GM23338 (cell line): ENCODE measurements at regions not wholly inside any gene's neighbourhood (a gene's known extent, or its start where the extent isn't known, plus 50 kb on each side); places are given as distances from the start of the nearest gene placed in this dataset.

ENCODE experiments used
- ATAC-seq: fragments of 200-7000 bp; cut with Tn5 transposase; 3 replicates; pipeline ENCODE4 v1.9.1; 2020
- DNase-seq: peaks from one replicate; pipeline ENCODE4 v3.0.0-alpha.2; 2015; ENCODE audit warnings: low spot score
- H2AFZ ChIP-seq: fragments of 200-600 bp; sonication (generic); 2 replicates; pipeline ENCODE4 v1.8.0; 2016; ENCODE audit warnings: antibody characterized with exemption, mild to moderate bottlenecking, moderate library complexity
- H3F3A ChIP-seq: fragments of 200-600 bp; sonication (generic); replicated peaks from 2 replicates; pipeline ENCODE4 v1.8.0; 2017; ENCODE audit warnings: antibody characterized with exemption, mixed run types, low read depth
- H3K27ac ChIP-seq: fragments of 200-600 bp; sonication (generic); 2 replicates; pipeline ENCODE4 v1.6.1; 2016; ENCODE audit warnings: low read depth
- H3K27me3 ChIP-seq: fragments of 200-600 bp; sonication (generic); 2 replicates; pipeline ENCODE4 v1.8.0; 2016; ENCODE audit warnings: mild to moderate bottlenecking, mixed run types, moderate library complexity; ENCODE audit not compliant: insufficient read depth
- H3K36me3 ChIP-seq: fragments of 200-600 bp; sonication (generic); 2 replicates; pipeline ENCODE4 v1.8.0; 2016; ENCODE audit warnings: mild to moderate bottlenecking; ENCODE audit not compliant: insufficient read depth
- H3K4me1 ChIP-seq: fragments of 200-600 bp; sonication (generic); 2 replicates; pipeline ENCODE4 v1.8.0; 2016; ENCODE audit warnings: mild to moderate bottlenecking, moderate library complexity; ENCODE audit not compliant: insufficient read depth
- H3K4me2 ChIP-seq: fragments of 200-600 bp; sonication (generic); 2 replicates; pipeline ENCODE4 v1.7.1; 2017; ENCODE audit warnings: mixed run types
- H3K4me3 ChIP-seq: fragments of 200-600 bp; sonication (generic); 2 replicates; pipeline ENCODE4 v1.6.1; 2016; ENCODE audit warnings: mixed run types
- H3K79me2 ChIP-seq: fragments of 200-600 bp; sonication (generic); replicated peaks from 2 replicates; pipeline ENCODE4 v1.8.0; 2017; ENCODE audit warnings: mild to moderate bottlenecking; ENCODE audit not compliant: insufficient read depth
- H3K9me2 ChIP-seq: fragments of 200-600 bp; sonication (generic); 2 replicates; pipeline ENCODE4 v1.8.0; 2017; ENCODE audit not compliant: insufficient read depth
- H4K20me1 ChIP-seq: fragments of 200-600 bp; sonication (generic); replicated peaks from 2 replicates; pipeline ENCODE4 v1.8.0; 2017; ENCODE audit warnings: mild to moderate bottlenecking; ENCODE audit not compliant: insufficient read depth
- H3K27ac Mint-ChIP-seq: 2 replicates; pipeline ENCODE4 v1.8.0; 2020; ENCODE audit warnings: inconsistent platforms, mild to moderate bottlenecking, moderate library complexity, mixed read lengths
- H3K27me3 Mint-ChIP-seq: 3 replicates; pipeline ENCODE4 v1.8.0; 2022; ENCODE audit warnings: low read depth, mild to moderate bottlenecking, moderate library complexity, mixed read lengths, inconsistent platforms; ENCODE audit not compliant: insufficient read depth, poor library complexity
- H3K36me3 Mint-ChIP-seq: 3 replicates; pipeline ENCODE4 v1.8.0; 2021; ENCODE audit warnings: low read depth, mild to moderate bottlenecking, inconsistent platforms, moderate library complexity, mixed read lengths
- H3K4me1 Mint-ChIP-seq: 3 replicates; pipeline ENCODE4 v1.8.0; 2020; ENCODE audit warnings: mild to moderate bottlenecking, inconsistent platforms, mixed read lengths
- H3K4me3 Mint-ChIP-seq: 3 replicates; pipeline ENCODE4 v1.8.0; 2021; ENCODE audit warnings: moderate library complexity, mild to moderate bottlenecking, inconsistent platforms, mixed read lengths
- H3K9me3 Mint-ChIP-seq: 3 replicates; pipeline ENCODE4 v1.8.0; 2020; ENCODE audit warnings: moderate library complexity, mild to moderate bottlenecking, inconsistent platforms, mixed read lengths
- CREB1 ChIP-seq: fragments of 250-450 bp; sonication (Bioruptor Pico); IDR thresholded peaks from 2 replicates; pipeline ENCODE4 v1.5.0; 2020; ENCODE audit warnings: low read depth, mild to moderate bottlenecking, moderate library complexity
- EZH2 ChIP-seq: fragments of 200-600 bp; sonication (generic); IDR thresholded peaks from one replicate; pipeline ENCODE4 v1.8.0; 2017; ENCODE audit warnings: antibody characterized with exemption, mild to moderate bottlenecking, low read depth; ENCODE audit not compliant: unreplicated experiment
- JUNB ChIP-seq: IDR thresholded peaks from one replicate; pipeline ENCODE4 v1.6.1; 2016; ENCODE audit warnings: antibody characterized with exemption; ENCODE audit not compliant: unreplicated experiment
- POLR2AphosphoS5 ChIP-seq: IDR thresholded peaks from 2 replicates; pipeline ENCODE4 v1.6.1; 2016; ENCODE audit warnings: antibody characterized with exemption, low read depth
- REST ChIP-seq: IDR thresholded peaks from one replicate; pipeline ENCODE4 v1.6.1; 2018; ENCODE audit warnings: antibody characterized with exemption; ENCODE audit not compliant: unreplicated experiment
- ZNF114 ChIP-seq: fragments of 250-450 bp; sonication (Bioruptor Pico); IDR thresholded peaks from 2 replicates; pipeline ENCODE4 v1.5.0; 2020; ENCODE audit warnings: mild to moderate bottlenecking, moderate library complexity
- ZNF331 ChIP-seq: fragments of 250-450 bp; sonication (Bioruptor Pico); IDR thresholded peaks from 2 replicates; pipeline ENCODE4 v1.5.0; 2020; ENCODE audit warnings: low read depth, mild to moderate bottlenecking, moderate library complexity
- TF ChIP-seq, protein P1 (sequence below): fragments of 250-450 bp; sonication (Bioruptor Pico); IDR thresholded peaks from 2 replicates; pipeline ENCODE4 v1.5.0; 2020; ENCODE audit warnings: mild to moderate bottlenecking, moderate library complexity
- TF ChIP-seq, protein P2 (sequence below), 2 experiments: fragments of 200-600 bp in 1 of 2; sonication (generic) in 1 of 2; conservative IDR thresholded peaks; 2 replicates each; pipeline versions ENCODE4 v1.5.1 to v1.6.1; 2016 to 2017; ENCODE audit warnings: antibody characterized with exemption in 2 of 2, low read depth in 2 of 2, mild to moderate bottlenecking in 2 of 2, moderate library complexity in 1 of 2
- TF ChIP-seq, protein P3 (sequence below): IDR thresholded peaks from 2 replicates; pipeline ENCODE4 v1.6.1; 2016; ENCODE audit warnings: antibody characterized with exemption

GRCh38 chr9:111096051-111096450 lies 57.8 kb upstream of the LPAR1 start:
- peaks cover 2% of the 10 kb centered on the region for H3K27me3 Mint-ChIP-seq
- ATAC-seq (peak; percentile 46), DNase-seq (peak; percentile 74)
- H3K4me3 ChIP-seq, result no peak overlapping the region
- no peak overlapping the region for H2AFZ ChIP-seq
- H3F3A ChIP-seq, result no peaks in the 10 kb centered on the region
- TF ChIP-seq POLR2AphosphoS5, result no peak
- TF ChIP-seq, protein P1, sequence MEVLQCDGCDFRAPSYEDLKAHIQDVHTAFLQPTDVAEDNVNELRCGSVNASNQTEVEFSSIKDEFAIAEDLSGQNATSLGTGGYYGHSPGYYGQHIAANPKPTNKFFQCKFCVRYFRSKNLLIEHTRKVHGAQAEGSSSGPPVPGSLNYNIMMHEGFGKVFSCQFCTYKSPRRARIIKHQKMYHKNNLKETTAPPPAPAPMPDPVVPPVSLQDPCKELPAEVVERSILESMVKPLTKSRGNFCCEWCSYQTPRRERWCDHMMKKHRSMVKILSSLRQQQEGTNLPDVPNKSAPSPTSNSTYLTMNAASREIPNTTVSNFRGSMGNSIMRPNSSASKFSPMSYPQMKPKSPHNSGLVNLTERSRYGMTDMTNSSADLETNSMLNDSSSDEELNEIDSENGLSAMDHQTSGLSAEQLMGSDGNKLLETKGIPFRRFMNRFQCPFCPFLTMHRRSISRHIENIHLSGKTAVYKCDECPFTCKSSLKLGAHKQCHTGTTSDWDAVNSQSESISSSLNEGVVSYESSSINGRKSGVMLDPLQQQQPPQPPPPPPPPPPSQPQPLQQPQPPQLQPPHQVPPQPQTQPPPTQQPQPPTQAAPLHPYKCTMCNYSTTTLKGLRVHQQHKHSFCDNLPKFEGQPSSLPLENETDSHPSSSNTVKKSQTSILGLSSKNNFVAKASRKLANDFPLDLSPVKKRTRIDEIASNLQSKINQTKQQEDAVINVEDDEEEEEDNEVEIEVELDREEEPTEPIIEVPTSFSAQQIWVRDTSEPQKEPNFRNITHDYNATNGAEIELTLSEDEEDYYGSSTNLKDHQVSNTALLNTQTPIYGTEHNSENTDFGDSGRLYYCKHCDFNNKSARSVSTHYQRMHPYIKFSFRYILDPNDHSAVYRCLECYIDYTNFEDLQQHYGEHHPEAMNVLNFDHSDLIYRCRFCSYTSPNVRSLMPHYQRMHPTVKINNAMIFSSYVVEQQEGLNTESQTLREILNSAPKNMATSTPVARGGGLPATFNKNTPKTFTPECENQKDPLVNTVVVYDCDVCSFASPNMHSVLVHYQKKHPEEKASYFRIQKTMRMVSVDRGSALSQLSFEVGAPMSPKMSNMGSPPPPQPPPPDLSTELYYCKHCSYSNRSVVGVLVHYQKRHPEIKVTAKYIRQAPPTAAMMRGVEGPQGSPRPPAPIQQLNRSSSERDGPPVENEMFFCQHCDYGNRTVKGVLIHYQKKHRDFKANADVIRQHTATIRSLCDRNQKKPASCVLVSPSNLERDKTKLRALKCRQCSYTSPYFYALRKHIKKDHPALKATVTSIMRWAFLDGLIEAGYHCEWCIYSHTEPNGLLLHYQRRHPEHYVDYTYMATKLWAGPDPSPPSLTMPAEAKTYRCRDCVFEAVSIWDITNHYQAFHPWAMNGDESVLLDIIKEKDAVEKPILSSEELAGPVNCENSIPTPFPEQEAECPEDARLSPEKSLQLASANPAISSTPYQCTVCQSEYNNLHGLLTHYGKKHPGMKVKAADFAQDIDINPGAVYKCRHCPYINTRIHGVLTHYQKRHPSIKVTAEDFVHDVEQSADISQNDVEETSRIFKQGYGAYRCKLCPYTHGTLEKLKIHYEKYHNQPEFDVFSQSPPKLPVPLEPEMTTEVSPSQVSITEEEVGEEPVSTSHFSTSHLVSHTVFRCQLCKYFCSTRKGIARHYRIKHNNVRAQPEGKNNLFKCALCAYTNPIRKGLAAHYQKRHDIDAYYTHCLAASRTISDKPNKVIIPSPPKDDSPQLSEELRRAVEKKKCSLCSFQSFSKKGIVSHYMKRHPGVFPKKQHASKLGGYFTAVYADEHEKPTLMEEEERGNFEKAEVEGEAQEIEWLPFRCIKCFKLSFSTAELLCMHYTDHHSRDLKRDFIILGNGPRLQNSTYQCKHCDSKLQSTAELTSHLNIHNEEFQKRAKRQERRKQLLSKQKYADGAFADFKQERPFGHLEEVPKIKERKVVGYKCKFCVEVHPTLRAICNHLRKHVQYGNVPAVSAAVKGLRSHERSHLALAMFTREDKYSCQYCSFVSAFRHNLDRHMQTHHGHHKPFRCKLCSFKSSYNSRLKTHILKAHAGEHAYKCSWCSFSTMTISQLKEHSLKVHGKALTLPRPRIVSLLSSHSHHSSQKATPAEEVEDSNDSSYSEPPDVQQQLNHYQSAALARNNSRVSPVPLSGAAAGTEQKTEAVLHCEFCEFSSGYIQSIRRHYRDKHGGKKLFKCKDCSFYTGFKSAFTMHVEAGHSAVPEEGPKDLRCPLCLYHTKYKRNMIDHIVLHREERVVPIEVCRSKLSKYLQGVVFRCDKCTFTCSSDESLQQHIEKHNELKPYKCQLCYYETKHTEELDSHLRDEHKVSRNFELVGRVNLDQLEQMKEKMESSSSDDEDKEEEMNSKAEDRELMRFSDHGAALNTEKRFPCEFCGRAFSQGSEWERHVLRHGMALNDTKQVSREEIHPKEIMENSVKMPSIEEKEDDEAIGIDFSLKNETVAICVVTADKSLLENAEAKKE (CRISPR knock-in tag), result peak; percentile 30; the same call in 1 of the 2 replicates
- no peak for TF ChIP-seq JUNB
- no peaks in the 10 kb centered on the region; the same call in 2 of the 3 replicates for H3K36me3 Mint-ChIP-seq
- H3K27ac Mint-ChIP-seq, result no peak overlapping the region
- H3K4me1 ChIP-seq, result peaks cover 63% of the 10 kb centered on the region
- H3K27me3 ChIP-seq, result no peaks in the 10 kb centered on the region
- no peaks in the 10 kb centered on the region for H3K36me3 ChIP-seq
- H3K4me2 ChIP-seq, result peak overlapping the region; percentile 22; the same call in 1 of the 2 replicates
- H3K9me2 ChIP-seq, result no peaks in the 10 kb centered on the region; the same call in 1 of the 2 replicates
- no peaks in the 10 kb centered on the region for H4K20me1 ChIP-seq
- no peaks in the 10 kb centered on the region for H3K9me3 Mint-ChIP-seq
- no peak overlapping the region for H3K4me3 Mint-ChIP-seq
- H3K4me1 Mint-ChIP-seq, result peaks cover 59% of the 10 kb centered on the region
- H3K79me2 ChIP-seq, result no peaks in the 10 kb centered on the region
- no peak overlapping the region for H3K27ac ChIP-seq

- no peak overlapping the region for H3K27ac Mint-ChIP-seq
- peak overlapping the region; percentile 42; the same call in 1 of the 2 replicates for H3K4me2 ChIP-seq
- TF ChIP-seq CREB1 (CRISPR knock-in tag) (no peak), EZH2 (no peak), REST (no peak), ZNF114 (CRISPR knock-in tag) (no peak), ZNF331 (CRISPR knock-in tag) (no peak)
- TF ChIP-seq, protein P2, sequence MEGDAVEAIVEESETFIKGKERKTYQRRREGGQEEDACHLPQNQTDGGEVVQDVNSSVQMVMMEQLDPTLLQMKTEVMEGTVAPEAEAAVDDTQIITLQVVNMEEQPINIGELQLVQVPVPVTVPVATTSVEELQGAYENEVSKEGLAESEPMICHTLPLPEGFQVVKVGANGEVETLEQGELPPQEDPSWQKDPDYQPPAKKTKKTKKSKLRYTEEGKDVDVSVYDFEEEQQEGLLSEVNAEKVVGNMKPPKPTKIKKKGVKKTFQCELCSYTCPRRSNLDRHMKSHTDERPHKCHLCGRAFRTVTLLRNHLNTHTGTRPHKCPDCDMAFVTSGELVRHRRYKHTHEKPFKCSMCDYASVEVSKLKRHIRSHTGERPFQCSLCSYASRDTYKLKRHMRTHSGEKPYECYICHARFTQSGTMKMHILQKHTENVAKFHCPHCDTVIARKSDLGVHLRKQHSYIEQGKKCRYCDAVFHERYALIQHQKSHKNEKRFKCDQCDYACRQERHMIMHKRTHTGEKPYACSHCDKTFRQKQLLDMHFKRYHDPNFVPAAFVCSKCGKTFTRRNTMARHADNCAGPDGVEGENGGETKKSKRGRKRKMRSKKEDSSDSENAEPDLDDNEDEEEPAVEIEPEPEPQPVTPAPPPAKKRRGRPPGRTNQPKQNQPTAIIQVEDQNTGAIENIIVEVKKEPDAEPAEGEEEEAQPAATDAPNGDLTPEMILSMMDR (conservative IDR thresholded peaks at IDR 0.05; ENCODE audit: low read depth in 2 of 2), result no peak
- TF ChIP-seq, protein P3, sequence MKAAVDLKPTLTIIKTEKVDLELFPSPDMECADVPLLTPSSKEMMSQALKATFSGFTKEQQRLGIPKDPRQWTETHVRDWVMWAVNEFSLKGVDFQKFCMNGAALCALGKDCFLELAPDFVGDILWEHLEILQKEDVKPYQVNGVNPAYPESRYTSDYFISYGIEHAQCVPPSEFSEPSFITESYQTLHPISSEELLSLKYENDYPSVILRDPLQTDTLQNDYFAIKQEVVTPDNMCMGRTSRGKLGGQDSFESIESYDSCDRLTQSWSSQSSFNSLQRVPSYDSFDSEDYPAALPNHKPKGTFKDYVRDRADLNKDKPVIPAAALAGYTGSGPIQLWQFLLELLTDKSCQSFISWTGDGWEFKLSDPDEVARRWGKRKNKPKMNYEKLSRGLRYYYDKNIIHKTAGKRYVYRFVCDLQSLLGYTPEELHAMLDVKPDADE, result no peak
Measured at GRCh38 chr9:111095441-111095840, 57.2 kb upstream of the LPAR1 start.

More at GRCh38 chr9:111095441-111095840, 57.2 kb upstream of the LPAR1 start:
- DNase-seq, result peak; percentile 13
- Histone ChIP-seq H2AFZ (no peak overlapping the region), H3K9me2 (no peaks in the 10 kb centered on the region; the same call in 1 of the 2 replicates), H3K27ac (no peak overlapping the region), H3K79me2 (no peaks in the 10 kb centered on the region), H3K27me3 (no peaks in the 10 kb centered on the region), H3K4me3 (no peak overlapping the region), H3F3A (no peaks in the 10 kb centered on the region), H4K20me1 (no peaks in the 10 kb centered on the region), H3K4me1 (peaks cover 57% of the 10 kb centered on the region), H3K36me3 (no peaks in the 10 kb centered on the region)
- Mint-ChIP-seq H3K4me1 (peaks cover 59% of the 10 kb centered on the region), H3K27me3 (peaks cover 2% of the 10 kb centered on the region), H3K4me3 (no peak overlapping the region), H3K9me3 (no peaks in the 10 kb centered on the region), H3K36me3 (no peaks in the 10 kb centered on the region; the same call in 2 of the 3 replicates)
- ATAC-seq, result no peak
